ENCODE measurements at regions not wholly inside any gene's neighbourhood (a gene's known extent, or its start where the extent isn't known, plus 50 kb on each side); places are given as distances from the start of the nearest gene placed in this dataset.
"Not testable (repeated sequence)": the region's sequence is repeated elsewhere in the genome, so short reads cannot be mapped to it uniquely, and the experiment has no call there.

- DNase-seq, result not testable (repeated sequence)
These were observed 170.9 kb downstream of the BCL2L11 start for GRCh38 chr2:111291566-111291965.

GRCh38 chr2:111292232-111292968, 171.7 kb downstream of the BCL2L11 start:
- DNase-seq, result not testable (repeated sequence)

GRCh38 chr2:111294699-111295098, 174.0 kb downstream of the BCL2L11 start:
- DNase-seq, result not testable (repeated sequence)

GRCh38 chr2:111296122-111296804, 175.5 kb downstream of the BCL2L11 start:
- not testable (repeated sequence) for DNase-seq

GRCh38 chr2:111297128-111297527, 176.4 kb downstream of the BCL2L11 start:
- DNase-seq, result not testable (repeated sequence)

- not testable (repeated sequence) for DNase-seq
These were observed 178.2 kb downstream of the BCL2L11 start for GRCh38 chr2:111298927-111299326.

- DNase-seq, result not testable (repeated sequence)
These were observed 178.9 kb downstream of the BCL2L11 start for GRCh38 chr2:111299635-111300034.

- DNase-seq, result not testable (repeated sequence)
These were observed 181.0 kb downstream of the BCL2L11 start for GRCh38 chr2:111301677-111302076.

GRCh38 chr2:111302397-111303218, 181.9 kb downstream of the BCL2L11 start:
- not testable (repeated sequence) for DNase-seq

- not testable (repeated sequence) for DNase-seq
These were observed 186.6 kb downstream of the BCL2L11 start for GRCh38 chr2:111307302-111307701.

- DNase-seq, result not testable (repeated sequence)
These were observed 188.7 kb downstream of the BCL2L11 start for GRCh38 chr2:111309231-111310075.

GRCh38 chr2:111310395-111310794, 189.7 kb downstream of the BCL2L11 start:
- DNase-seq, result not testable (repeated sequence)

- DNase-seq, result not testable (repeated sequence)
These were observed 190.9 kb downstream of the BCL2L11 start for GRCh38 chr2:111311568-111311967.

- DNase-seq, result not testable (repeated sequence)
These were observed 192.3 kb downstream of the BCL2L11 start for GRCh38 chr2:111312897-111313607.

GRCh38 chr2:111313711-111314110, 193.0 kb downstream of the BCL2L11 start:
- DNase-seq, result not testable (repeated sequence)

GRCh38 chr2:111315188-111315917, 194.6 kb downstream of the BCL2L11 start:
- not testable (repeated sequence) for DNase-seq

- DNase-seq, result not testable (repeated sequence)
These were observed 195.6 kb downstream of the BCL2L11 start for GRCh38 chr2:111316221-111316741.

- not testable (repeated sequence) for DNase-seq
These were observed 196.3 kb downstream of the BCL2L11 start for GRCh38 chr2:111316881-111317549.

GRCh38 chr2:111319552-111319951, 198.8 kb downstream of the BCL2L11 start:
- not testable (repeated sequence) for DNase-seq

GRCh38 chr2:111320264-111320663, 199.6 kb downstream of the BCL2L11 start:
- DNase-seq, result not testable (repeated sequence)
